Esophagus squamous epithelium (tissue), 4 donors: ENCODE measurements at regions not wholly inside any gene's neighbourhood (a gene's known extent, or its start where the extent isn't known, plus 50 kb on each side); places are given as distances from the start of the nearest gene placed in this dataset.

ENCODE experiments used
- CTCF ChIP-seq, 6 experiments: fragments of 450-650 bp in 4 of 6; fragments of 200-600 bp in 2 of 6; sonication (generic) in 2 of 6; IDR thresholded peaks; one replicate each; pipeline ENCODE4 v1.5.1; 2016 to 2019; ENCODE audit warnings: antibody characterized with exemption in 6 of 6, mild to moderate bottlenecking in 4 of 6, moderate library complexity in 4 of 6
- POLR2A ChIP-seq, 4 donors: fragments of 450-650 bp; IDR thresholded peaks; one replicate each; pipeline ENCODE4 v1.6.1; 2017; ENCODE audit warnings: antibody characterized with exemption in 4 of 4, mild to moderate bottlenecking in 4 of 4, moderate library complexity in 3 of 4

- no peak for TF ChIP-seq CTCF (IDR thresholded peaks at IDR 0.05)
- no peak for TF ChIP-seq POLR2A (IDR thresholded peaks at IDR 0.05)
Observed at GRCh38 chr4:178823673-178824295, 1381.5 kb upstream of the AGA start.
